ENCODE measurements at regions not wholly inside any gene's neighbourhood (a gene's known extent, or its start where the extent isn't known, plus 50 kb on each side); places are given as distances from the start of the nearest gene placed in this dataset.

GRCh38 chr7:91681718-91682117 is 198.8 kb downstream of the MTERF1 start:
- no peak overlapping the region for H3K27ac ChIP-seq (ENCODE audit: low read depth, low read length, poor library complexity, severe bottlenecking)
- no peak overlapping the region for H3K4me3 ChIP-seq (ENCODE audit: low read depth, low read length, poor library complexity, severe bottlenecking)
- DNase-seq (ENCODE audit: low spot score): no peak
- CTCF ChIA-PET: no interaction called here
- TF ChIP-seq CTCF (conservative IDR thresholded peaks at IDR 0.05; ENCODE audit: low read depth, low read length) (no peak), EZH2 (IDR thresholded peaks at IDR 0.05; ENCODE audit: borderline replicate concordance, low read depth, low read length, poor library complexity, severe bottlenecking) (no peak)
- H3K27me3 ChIP-seq (replicated peaks; ENCODE audit: insufficient read depth, low read depth, low read length, poor library complexity): no peaks in the 10 kb centered on the region
- peaks cover 11% of the 10 kb centered on the region for H3K4me1 ChIP-seq (ENCODE audit: insufficient read depth, low read length, poor library complexity, severe bottlenecking)
- POLR2A ChIA-PET (ENCODE audit: low non-redundant PET): no interaction called here
- BruUV-seq (replicated peaks): no TSS peak
- no peaks in the 10 kb centered on the region for H3K36me3 ChIP-seq (ENCODE audit: insufficient read depth, low read length, poor library complexity, severe bottlenecking)
- intact Hi-C loops (cut with micrococcal nuclease; ENCODE audit: unreplicated experiment): no loop called here
- H3K9me3 ChIP-seq (ENCODE audit: low read depth, low read length, poor library complexity, severe bottlenecking): peaks cover 22% of the 10 kb centered on the region

GRCh38 chr7:91683823-91684222 is 196.7 kb downstream of the MTERF1 start:
- H3K4me3 ChIP-seq (ENCODE audit: low read depth, low read length, poor library complexity, severe bottlenecking): no peak overlapping the region
- DNase-seq (ENCODE audit: low spot score): peak; percentile 76

GRCh38 chr7:91685544-91685943 is 195.0 kb downstream of the MTERF1 start:
- BruUV-seq (replicated peaks): no TSS peak
- H3K36me3 ChIP-seq (ENCODE audit: insufficient read depth, low read length, poor library complexity, severe bottlenecking): no peaks in the 10 kb centered on the region
- H3K27me3 ChIP-seq (replicated peaks; ENCODE audit: insufficient read depth, low read depth, low read length, poor library complexity): no peaks in the 10 kb centered on the region
- POLR2A ChIA-PET (ENCODE audit: low non-redundant PET): interaction anchor here (0.5 kb wide), 1 partner anchor 596 kb away, joined by 5 read pairs; no protein-coding TSS in a partner anchor
- TF ChIP-seq EZH2 (IDR thresholded peaks at IDR 0.05; ENCODE audit: borderline replicate concordance, low read depth, low read length, poor library complexity, severe bottlenecking) (no peak), CTCF (conservative IDR thresholded peaks at IDR 0.05; ENCODE audit: low read depth, low read length) (no peak)
- no peak overlapping the region for H3K4me3 ChIP-seq (ENCODE audit: low read depth, low read length, poor library complexity, severe bottlenecking)
- no peak overlapping the region for H3K27ac ChIP-seq (ENCODE audit: low read depth, low read length, poor library complexity, severe bottlenecking)
- peaks cover 16% of the 10 kb centered on the region for H3K4me1 ChIP-seq (ENCODE audit: insufficient read depth, low read length, poor library complexity, severe bottlenecking)
- H3K9me3 ChIP-seq (ENCODE audit: low read depth, low read length, poor library complexity, severe bottlenecking): peaks cover 18% of the 10 kb centered on the region
- no peak for DNase-seq (ENCODE audit: low spot score)
- intact Hi-C loops (cut with micrococcal nuclease; ENCODE audit: unreplicated experiment): no loop called here
- CTCF ChIA-PET: no interaction called here

More at GRCh38 chr7:91683823-91684222, 196.7 kb downstream of the MTERF1 start:
- no peaks in the 10 kb centered on the region for H3K27me3 ChIP-seq (replicated peaks; ENCODE audit: insufficient read depth, low read depth, low read length, poor library complexity)
- ChIA-PET CTCF (no interaction called here), POLR2A (ENCODE audit: low non-redundant PET) (no interaction called here)
- no TSS peak for BruUV-seq (replicated peaks)
- H3K4me1 ChIP-seq (ENCODE audit: insufficient read depth, low read length, poor library complexity, severe bottlenecking): peaks cover 11% of the 10 kb centered on the region
- no peak overlapping the region for H3K27ac ChIP-seq (ENCODE audit: low read depth, low read length, poor library complexity, severe bottlenecking)
- no peaks in the 10 kb centered on the region for H3K36me3 ChIP-seq (ENCODE audit: insufficient read depth, low read length, poor library complexity, severe bottlenecking)
- intact Hi-C loops (cut with micrococcal nuclease; ENCODE audit: unreplicated experiment): no loop called here
- H3K9me3 ChIP-seq (ENCODE audit: low read depth, low read length, poor library complexity, severe bottlenecking): peaks cover 22% of the 10 kb centered on the region
- TF ChIP-seq CTCF (conservative IDR thresholded peaks at IDR 0.05; ENCODE audit: low read depth, low read length): no peak
- TF ChIP-seq EZH2 (IDR thresholded peaks at IDR 0.05; ENCODE audit: borderline replicate concordance, low read depth, low read length, poor library complexity, severe bottlenecking): no peak

Data from A673 (cell line).